ENCODE measurements at regions not wholly inside any gene's neighbourhood (a gene's known extent, or its start where the extent isn't known, plus 50 kb on each side); places are given as distances from the start of the nearest gene placed in this dataset.

DNA sequence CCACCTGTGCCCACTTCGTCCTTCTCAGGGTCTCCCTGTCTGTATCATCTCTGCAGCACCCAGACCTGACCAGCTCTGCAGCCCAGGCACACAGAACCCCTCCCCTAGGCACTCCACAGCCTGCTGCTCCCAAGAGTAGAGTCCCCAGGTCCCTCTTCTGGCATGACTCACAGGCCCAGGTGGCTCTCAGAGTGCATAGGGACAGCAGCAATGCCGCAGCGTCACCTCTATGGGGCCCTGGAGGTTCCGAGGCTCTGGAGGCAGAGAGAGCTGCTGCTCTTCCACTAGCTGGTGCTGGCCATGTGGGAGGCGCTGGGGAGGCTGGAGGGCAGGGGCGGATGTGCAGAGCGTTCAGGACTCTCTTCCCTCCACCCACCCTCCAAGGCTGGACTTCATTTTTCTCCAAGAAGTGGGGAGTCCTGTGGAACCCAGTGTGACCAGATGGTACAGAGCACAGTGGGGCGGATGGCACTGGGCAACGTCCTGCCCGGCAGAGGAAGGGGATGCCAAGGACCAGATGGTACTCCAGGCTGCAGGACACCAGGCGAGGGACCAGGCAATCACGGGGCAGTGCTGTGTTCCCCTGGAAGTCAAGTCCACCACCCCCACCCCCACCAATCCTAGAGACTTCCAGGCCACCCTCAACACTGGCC, 151.7 kb downstream of the RBFOX3 start:
- TF ChIP-seq POLR2A (IDR thresholded peaks at IDR 0.05), result no peak
- TF ChIP-seq, protein P1, sequence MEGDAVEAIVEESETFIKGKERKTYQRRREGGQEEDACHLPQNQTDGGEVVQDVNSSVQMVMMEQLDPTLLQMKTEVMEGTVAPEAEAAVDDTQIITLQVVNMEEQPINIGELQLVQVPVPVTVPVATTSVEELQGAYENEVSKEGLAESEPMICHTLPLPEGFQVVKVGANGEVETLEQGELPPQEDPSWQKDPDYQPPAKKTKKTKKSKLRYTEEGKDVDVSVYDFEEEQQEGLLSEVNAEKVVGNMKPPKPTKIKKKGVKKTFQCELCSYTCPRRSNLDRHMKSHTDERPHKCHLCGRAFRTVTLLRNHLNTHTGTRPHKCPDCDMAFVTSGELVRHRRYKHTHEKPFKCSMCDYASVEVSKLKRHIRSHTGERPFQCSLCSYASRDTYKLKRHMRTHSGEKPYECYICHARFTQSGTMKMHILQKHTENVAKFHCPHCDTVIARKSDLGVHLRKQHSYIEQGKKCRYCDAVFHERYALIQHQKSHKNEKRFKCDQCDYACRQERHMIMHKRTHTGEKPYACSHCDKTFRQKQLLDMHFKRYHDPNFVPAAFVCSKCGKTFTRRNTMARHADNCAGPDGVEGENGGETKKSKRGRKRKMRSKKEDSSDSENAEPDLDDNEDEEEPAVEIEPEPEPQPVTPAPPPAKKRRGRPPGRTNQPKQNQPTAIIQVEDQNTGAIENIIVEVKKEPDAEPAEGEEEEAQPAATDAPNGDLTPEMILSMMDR (IDR thresholded peaks at IDR 0.05), result no peak
